K562 (cell line): ENCODE measurements at regions not wholly inside any gene's neighbourhood (a gene's known extent, or its start where the extent isn't known, plus 50 kb on each side); places are given as distances from the start of the nearest gene placed in this dataset.

ENCODE experiments used
- ATAC-seq: fragments of 200-7000 bp; cut with Tn5 transposase; 3 replicates; pipeline ENCODE4 v1.9.1; 2020; ENCODE audit warnings: moderate library complexity
- BruUV-seq: library from RNA; stranded (reverse); fragments of 400-500 nt; replicated peaks from 2 replicates; lab custom pipeline; 2021; lab: Mats Ljungman, UMichigan
- CTCF ChIA-PET: fragments of 300-600 bp; formaldehyde crosslinking; extraction: SDS; loops from one replicate; lab custom pipeline; 2021; ENCODE audit warnings: low intra/inter-chr PET ratio; lab: Yijun Ruan, JAX
- POLR2A ChIA-PET: fragments of 300-600, 350-650 bp; sonication (Branson Sonifier 250); formaldehyde crosslinking; extraction: SDS; loops from one replicate; lab custom pipeline; 2021; ENCODE audit warnings: antibody characterized with exemption, inconsistent platforms; lab: Yijun Ruan, JAX
- DNase-seq, 4 experiments: peaks; one replicate each; pipeline versions ENCODE4 v3.0.0 to v3.0.0-alpha.2; 2011 to 2018; ENCODE audit warnings: low spot score in 3 of 4, mixed read lengths in 3 of 4; ENCODE audit errors: extremely low read depth in 1 of 4
- FAIRE-seq: peaks from 2 replicates; lab custom pipeline; 2011; peaks lifted over from hg19 to GRCh38; lab: Jason Lieb, UNC
- H2AFZ ChIP-seq: 2 replicates; pipeline ENCODE4 v1.6.0; 2011; ENCODE audit warnings: low read depth, low read length, control low read depth, inconsistent platforms
- H3K27ac ChIP-seq: fragments of 200-600 bp; 3 replicates; pipeline ENCODE4 v1.8.0; 2011; ENCODE audit warnings: low read depth, mild to moderate bottlenecking, control low read depth, inconsistent platforms, low read length, moderate library complexity, mixed read lengths; ENCODE audit errors: extremely low read depth
- H3K27me3 ChIP-seq, 2 experiments: fragments of 300-600 bp in 1 of 2; 2 replicates in 1 of 2; 3 replicates in 1 of 2; pipeline versions ENCODE4 v1.6.0 to v1.8.0; 2011; ENCODE audit warnings: inconsistent platforms in 2 of 2, low read length in 2 of 2, mild to moderate bottlenecking in 1 of 2, mixed read lengths in 1 of 2, moderate library complexity in 1 of 2; ENCODE audit not compliant: control insufficient read depth in 2 of 2, insufficient read depth in 2 of 2
- H3K36me3 ChIP-seq: fragments of 300-600 bp; 3 replicates; pipeline ENCODE4 v1.8.0; 2011; ENCODE audit warnings: mild to moderate bottlenecking, low read length, inconsistent platforms; ENCODE audit not compliant: control insufficient read depth, insufficient read depth
- H3K4me1 ChIP-seq, 2 experiments: fragments of 200-600 bp in 1 of 2; replicated peaks in 1 of 2; 2 replicates in 1 of 2; 3 replicates in 1 of 2; pipeline versions ENCODE4 v1.5.1 to v1.8.0; 2011; ENCODE audit warnings: inconsistent platforms in 2 of 2, low read length in 2 of 2, mild to moderate bottlenecking in 1 of 2, mixed read lengths in 1 of 2, moderate library complexity in 1 of 2; ENCODE audit not compliant: control insufficient read depth in 2 of 2, insufficient read depth in 2 of 2
- H3K4me2 ChIP-seq: 2 replicates; pipeline ENCODE4 v1.6.1; 2011; ENCODE audit warnings: low read length, control low read depth, inconsistent platforms, mixed read lengths; ENCODE audit not compliant: insufficient read depth
- H3K4me3 ChIP-seq: fragments of 200-600 bp; sonication (generic), shearing (Covaris generic); 2 replicates; pipeline ENCODE4 v1.5.1; 2016; ENCODE audit warnings: control low read depth, inconsistent platforms
- H3K79me2 ChIP-seq: fragments of 200-600 bp; 3 replicates; pipeline ENCODE4 v1.8.0; 2011; ENCODE audit warnings: low read length, inconsistent platforms; ENCODE audit not compliant: control insufficient read depth, insufficient read depth
- H3K9ac ChIP-seq, 2 experiments: 2 replicates each; pipeline versions ENCODE4 v1.6.0 to v1.6.1; 2011; ENCODE audit warnings: low read depth in 2 of 2, low read length in 2 of 2, control low read depth in 1 of 2, inconsistent platforms in 1 of 2, mild to moderate bottlenecking in 1 of 2, mixed read lengths in 1 of 2; ENCODE audit not compliant: insufficient read depth in 1 of 2
- H3K9me1 ChIP-seq: one replicate; pipeline ENCODE4 v1.6.0; 2011; ENCODE audit warnings: inconsistent platforms, mild to moderate bottlenecking, low read length, moderate library complexity; ENCODE audit not compliant: control insufficient read depth, insufficient read depth
- H3K9me3 ChIP-seq: replicated peaks from 2 replicates; pipeline ENCODE4 v1.5.1; 2011; ENCODE audit warnings: low read depth, low read length, inconsistent platforms; ENCODE audit not compliant: control insufficient read depth, insufficient read depth
- H4K20me1 ChIP-seq: replicated peaks from 2 replicates; pipeline ENCODE4 v1.6.1; 2011; ENCODE audit warnings: low read length, inconsistent platforms, mixed read lengths; ENCODE audit not compliant: control insufficient read depth, insufficient read depth
- ARHGAP35 ChIP-seq: fragments of 450-650 bp; IDR thresholded peaks from 2 replicates; pipeline ENCODE4 v1.6.1; 2018; ENCODE audit not compliant: partially characterized antibody
- MBD1 ChIP-seq: fragments of 250-450 bp; sonication (Bioruptor Pico); IDR thresholded peaks from 2 replicates; pipeline ENCODE4 v1.8.0; 2022; ENCODE audit warnings: inconsistent platforms
- RBM25 ChIP-seq: fragments of 200-400 bp; formaldehyde crosslinking; IDR thresholded peaks from 2 replicates; pipeline ENCODE4 v1.6.1; 2018; ENCODE audit warnings: low read length, low read depth, moderate library complexity; ENCODE audit not compliant: severe bottlenecking
- SIN3B ChIP-seq: fragments of 450-650 bp; IDR thresholded peaks from 2 replicates; pipeline ENCODE4 v1.6.1; 2017; ENCODE audit warnings: low read depth, mild to moderate bottlenecking, moderate library complexity
- TEAD2 ChIP-seq: fragments of 450-650 bp; IDR thresholded peaks from 2 replicates; pipeline ENCODE4 v1.6.1; 2016; ENCODE audit warnings: missing genetic modification characterization, control low read depth, missing compliant biosample characterization
- THRA ChIP-seq: fragments of 450-650 bp; IDR thresholded peaks from 2 replicates; pipeline ENCODE4 v1.6.1; 2017; ENCODE audit warnings: mild to moderate bottlenecking, moderate library complexity
- ZNF184 ChIP-seq: sonication (generic); formaldehyde crosslinking; IDR thresholded peaks from 2 replicates; pipeline ENCODE4 v1.5.0; 2020; ENCODE audit warnings: missing genetic modification reagents
- ZNF75A ChIP-seq: fragments of 450-650 bp; formaldehyde crosslinking; IDR thresholded peaks from 2 replicates; pipeline ENCODE4 v1.4.0; 2020; ENCODE audit warnings: mild to moderate bottlenecking
- WGBS: fragments of 100-300 bp; shearing (Covaris generic); methylation state at CpG from one replicate; pipeline ENCODE4 v1.1.6; 2016; ENCODE audit warnings: low coverage, mixed read lengths; ENCODE audit not compliant: insufficient coverage; ENCODE audit errors: missing lambda C conversion rate; 5-methylcytosine and 5-hydroxymethylcytosine counted together
- in situ Hi-C: fragments of 300-500 bp; cut with MboI; formaldehyde crosslinking; loops from 4 replicates; pipeline ENCODE4 v1.15.0; 2018; ENCODE audit warnings: inconsistent platforms, mixed read lengths
- intact Hi-C: fragments of 100-400 bp; cut with micrococcal nuclease; formaldehyde crosslinking; loops from 2 replicates; pipeline ENCODE4 v1.14.2; 2022
- TF ChIP-seq, protein P1 (sequence below), 2 experiments: fragments of 450-650 bp; IDR thresholded peaks; 2 replicates each; pipeline ENCODE4 v1.6.1; 2018; ENCODE audit warnings: mild to moderate bottlenecking in 2 of 2, low read depth in 1 of 2; ENCODE audit not compliant: partially characterized antibody in 2 of 2
- TF ChIP-seq, protein P2 (sequence below): fragments of 250-450 bp; sonication (Bioruptor Pico); IDR thresholded peaks from 2 replicates; pipeline ENCODE4 v1.4.0; 2020

- CTCF ChIA-PET: no interaction called here
- no peak for DNase-seq
- WGBS: 0% methylated on average over 1 of the region's 1 CpG
- Histone ChIP-seq H3K9ac (no peak overlapping the region), H3K4me2 (no peak overlapping the region), H3K4me3 (no peak overlapping the region), H2AFZ (no peak overlapping the region), H3K79me2 (no peaks in the 10 kb centered on the region), H3K27ac (no peak overlapping the region), H3K4me1 (no peaks in the 10 kb centered on the region; a peak in 1 of 5 replicates), H4K20me1 (no peaks in the 10 kb centered on the region), H3K27me3 (peaks cover 26 to 31% of the 10 kb centered on the region in 2 experiments), H3K9me1 (no peaks in the 10 kb centered on the region), H3K36me3 (no peaks in the 10 kb centered on the region), H3K9me3 (no peaks in the 10 kb centered on the region)
- POLR2A ChIA-PET: interaction anchor here (0.5 kb wide), 1 partner anchor 229 kb away, joined by 3 read pairs; no protein-coding TSS in a partner anchor
- FAIRE-seq: no peak
- intact Hi-C loops: no loop called here
- no TSS peak for BruUV-seq
- no peak for ATAC-seq
- in situ Hi-C loops: no loop called here
- TF ChIP-seq, protein P1, sequence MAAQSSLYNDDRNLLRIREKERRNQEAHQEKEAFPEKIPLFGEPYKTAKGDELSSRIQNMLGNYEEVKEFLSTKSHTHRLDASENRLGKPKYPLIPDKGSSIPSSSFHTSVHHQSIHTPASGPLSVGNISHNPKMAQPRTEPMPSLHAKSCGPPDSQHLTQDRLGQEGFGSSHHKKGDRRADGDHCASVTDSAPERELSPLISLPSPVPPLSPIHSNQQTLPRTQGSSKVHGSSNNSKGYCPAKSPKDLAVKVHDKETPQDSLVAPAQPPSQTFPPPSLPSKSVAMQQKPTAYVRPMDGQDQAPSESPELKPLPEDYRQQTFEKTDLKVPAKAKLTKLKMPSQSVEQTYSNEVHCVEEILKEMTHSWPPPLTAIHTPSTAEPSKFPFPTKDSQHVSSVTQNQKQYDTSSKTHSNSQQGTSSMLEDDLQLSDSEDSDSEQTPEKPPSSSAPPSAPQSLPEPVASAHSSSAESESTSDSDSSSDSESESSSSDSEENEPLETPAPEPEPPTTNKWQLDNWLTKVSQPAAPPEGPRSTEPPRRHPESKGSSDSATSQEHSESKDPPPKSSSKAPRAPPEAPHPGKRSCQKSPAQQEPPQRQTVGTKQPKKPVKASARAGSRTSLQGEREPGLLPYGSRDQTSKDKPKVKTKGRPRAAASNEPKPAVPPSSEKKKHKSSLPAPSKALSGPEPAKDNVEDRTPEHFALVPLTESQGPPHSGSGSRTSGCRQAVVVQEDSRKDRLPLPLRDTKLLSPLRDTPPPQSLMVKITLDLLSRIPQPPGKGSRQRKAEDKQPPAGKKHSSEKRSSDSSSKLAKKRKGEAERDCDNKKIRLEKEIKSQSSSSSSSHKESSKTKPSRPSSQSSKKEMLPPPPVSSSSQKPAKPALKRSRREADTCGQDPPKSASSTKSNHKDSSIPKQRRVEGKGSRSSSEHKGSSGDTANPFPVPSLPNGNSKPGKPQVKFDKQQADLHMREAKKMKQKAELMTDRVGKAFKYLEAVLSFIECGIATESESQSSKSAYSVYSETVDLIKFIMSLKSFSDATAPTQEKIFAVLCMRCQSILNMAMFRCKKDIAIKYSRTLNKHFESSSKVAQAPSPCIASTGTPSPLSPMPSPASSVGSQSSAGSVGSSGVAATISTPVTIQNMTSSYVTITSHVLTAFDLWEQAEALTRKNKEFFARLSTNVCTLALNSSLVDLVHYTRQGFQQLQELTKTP (IDR thresholded peaks at IDR 0.05; ENCODE audit: low read depth in 1 of 2, partially characterized antibody in 2 of 2): no peak
- TF ChIP-seq MBD1 (CRISPR knock-in tag) (no peak), ARHGAP35 (no peak), ZNF184 (CRISPR knock-in tag) (no peak), RBM25 (no peak), TEAD2 (no peak), THRA (no peak), ZNF75A (no peak), SIN3B (no peak)
- TF ChIP-seq, protein P2, sequence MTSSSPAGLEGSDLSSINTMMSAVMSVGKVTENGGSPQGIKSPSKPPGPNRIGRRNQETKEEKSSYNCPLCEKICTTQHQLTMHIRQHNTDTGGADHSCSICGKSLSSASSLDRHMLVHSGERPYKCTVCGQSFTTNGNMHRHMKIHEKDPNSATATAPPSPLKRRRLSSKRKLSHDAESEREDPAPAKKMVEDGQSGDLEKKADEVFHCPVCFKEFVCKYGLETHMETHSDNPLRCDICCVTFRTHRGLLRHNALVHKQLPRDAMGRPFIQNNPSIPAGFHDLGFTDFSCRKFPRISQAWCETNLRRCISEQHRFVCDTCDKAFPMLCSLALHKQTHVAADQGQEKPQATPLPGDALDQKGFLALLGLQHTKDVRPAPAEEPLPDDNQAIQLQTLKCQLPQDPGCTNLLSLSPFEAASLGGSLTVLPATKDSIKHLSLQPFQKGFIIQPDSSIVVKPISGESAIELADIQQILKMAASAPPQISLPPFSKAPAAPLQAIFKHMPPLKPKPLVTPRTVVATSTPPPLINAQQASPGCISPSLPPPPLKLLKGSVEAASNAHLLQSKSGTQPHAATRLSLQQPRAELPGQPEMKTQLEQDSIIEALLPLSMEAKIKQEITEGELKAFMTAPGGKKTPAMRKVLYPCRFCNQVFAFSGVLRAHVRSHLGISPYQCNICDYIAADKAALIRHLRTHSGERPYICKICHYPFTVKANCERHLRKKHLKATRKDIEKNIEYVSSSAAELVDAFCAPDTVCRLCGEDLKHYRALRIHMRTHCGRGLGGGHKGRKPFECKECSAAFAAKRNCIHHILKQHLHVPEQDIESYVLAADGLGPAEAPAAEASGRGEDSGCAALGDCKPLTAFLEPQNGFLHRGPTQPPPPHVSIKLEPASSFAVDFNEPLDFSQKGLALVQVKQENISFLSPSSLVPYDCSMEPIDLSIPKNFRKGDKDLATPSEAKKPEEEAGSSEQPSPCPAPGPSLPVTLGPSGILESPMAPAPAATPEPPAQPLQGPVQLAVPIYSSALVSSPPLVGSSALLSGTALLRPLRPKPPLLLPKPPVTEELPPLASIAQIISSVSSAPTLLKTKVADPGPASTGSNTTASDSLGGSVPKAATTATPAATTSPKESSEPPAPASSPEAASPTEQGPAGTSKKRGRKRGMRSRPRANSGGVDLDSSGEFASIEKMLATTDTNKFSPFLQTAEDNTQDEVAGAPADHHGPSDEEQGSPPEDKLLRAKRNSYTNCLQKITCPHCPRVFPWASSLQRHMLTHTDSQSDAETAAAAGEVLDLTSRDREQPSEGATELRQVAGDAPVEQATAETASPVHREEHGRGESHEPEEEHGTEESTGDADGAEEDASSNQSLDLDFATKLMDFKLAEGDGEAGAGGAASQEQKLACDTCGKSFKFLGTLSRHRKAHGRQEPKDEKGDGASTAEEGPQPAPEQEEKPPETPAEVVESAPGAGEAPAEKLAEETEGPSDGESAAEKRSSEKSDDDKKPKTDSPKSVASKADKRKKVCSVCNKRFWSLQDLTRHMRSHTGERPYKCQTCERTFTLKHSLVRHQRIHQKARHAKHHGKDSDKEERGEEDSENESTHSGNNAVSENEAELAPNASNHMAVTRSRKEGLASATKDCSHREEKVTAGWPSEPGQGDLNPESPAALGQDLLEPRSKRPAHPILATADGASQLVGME (CRISPR knock-in tag): no peak
These were observed 397.2 kb upstream of the NFE2L3 start for GRCh38 chr7:25754751-25755150.
